ENCODE measurements at regions not wholly inside any gene's neighbourhood (a gene's known extent, or its start where the extent isn't known, plus 50 kb on each side); places are given as distances from the start of the nearest gene placed in this dataset.

DNA sequence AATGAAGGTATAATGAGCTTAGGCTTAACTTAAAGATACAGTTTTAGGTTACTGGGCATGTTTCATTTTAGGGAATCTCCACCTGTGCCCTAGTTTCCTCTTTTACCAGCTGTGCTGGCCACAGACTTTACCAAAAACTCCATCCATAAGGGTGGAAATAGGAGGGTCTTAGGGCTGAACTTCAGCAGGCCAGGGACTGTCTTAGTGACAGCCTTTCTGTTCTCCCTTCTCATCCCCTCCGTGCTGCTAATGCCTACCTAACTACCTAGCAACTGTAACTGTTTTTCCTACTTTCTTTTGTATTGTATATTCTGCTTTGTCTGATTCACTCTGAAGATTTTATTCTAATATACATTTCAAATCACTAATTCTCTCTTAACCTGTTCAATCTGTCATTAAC is 1375.3 kb downstream of the PCDH18 start:
- Histone ChIP-seq H4K20me1 (ENCODE audit: control insufficient read depth, insufficient read depth) (no peaks in the 10 kb centered on the region), H3K79me2 (ENCODE audit: control insufficient read depth, insufficient read depth, low read length) (no peaks in the 10 kb centered on the region), H3K4me1 (ENCODE audit: control insufficient read depth, insufficient read depth, low read length) (no peaks in the 10 kb centered on the region), H3K9ac (ENCODE audit: control insufficient read depth, insufficient read depth, low read length) (no peak overlapping the region), H3K27me3 (replicated peaks in 1 of 2; ENCODE audit: control insufficient read depth in 2 of 2, insufficient read depth in 2 of 2, low read length in 1 of 2) (no peaks in the 10 kb centered on the region), H3K27ac (ENCODE audit: control insufficient read depth, insufficient read depth) (no peak overlapping the region), H3K36me3 (ENCODE audit: control insufficient read depth in 2 of 2, insufficient read depth in 2 of 2, low read length in 1 of 2) (no peaks in the 10 kb centered on the region), H3K9me3 (replicated peaks; ENCODE audit: control insufficient read depth, insufficient read depth, low read length) (no peaks in the 10 kb centered on the region), H2AFZ (ENCODE audit: control insufficient read depth, low read depth, low read length) (no peak overlapping the region), H3K4me2 (ENCODE audit: control insufficient read depth, insufficient read depth) (no peak overlapping the region), H3K4me3 (no peak overlapping the region)
- ChIA-PET CTCF (no interaction called here), SMC1A (ENCODE audit: uncharacterized antibody, unreplicated experiment) (interaction anchor here (0.8 kb wide), 1 partner anchor 19 kb away, joined by 3 read pairs; no protein-coding TSS in a partner anchor), POLR2A (no interaction called here), RAD21 (ENCODE audit: unreplicated experiment) (no interaction called here)
- no peak for DNase-seq (ENCODE audit: low read depth, low spot score)
- in situ Hi-C loops (cut with MboI) = no loop called here
- intact Hi-C loops (cut with micrococcal nuclease; ENCODE audit: unreplicated experiment) = no loop called here
- no TSS peak for BruUV-seq (replicated peaks)
- WGBS (ENCODE audit: insufficient coverage, insufficient replicate concordance, low lambda C conversion rate, missing lambda C conversion rate) = 0% methylated on average over 1 of the region's 1 CpG
- TF ChIP-seq, protein P1, sequence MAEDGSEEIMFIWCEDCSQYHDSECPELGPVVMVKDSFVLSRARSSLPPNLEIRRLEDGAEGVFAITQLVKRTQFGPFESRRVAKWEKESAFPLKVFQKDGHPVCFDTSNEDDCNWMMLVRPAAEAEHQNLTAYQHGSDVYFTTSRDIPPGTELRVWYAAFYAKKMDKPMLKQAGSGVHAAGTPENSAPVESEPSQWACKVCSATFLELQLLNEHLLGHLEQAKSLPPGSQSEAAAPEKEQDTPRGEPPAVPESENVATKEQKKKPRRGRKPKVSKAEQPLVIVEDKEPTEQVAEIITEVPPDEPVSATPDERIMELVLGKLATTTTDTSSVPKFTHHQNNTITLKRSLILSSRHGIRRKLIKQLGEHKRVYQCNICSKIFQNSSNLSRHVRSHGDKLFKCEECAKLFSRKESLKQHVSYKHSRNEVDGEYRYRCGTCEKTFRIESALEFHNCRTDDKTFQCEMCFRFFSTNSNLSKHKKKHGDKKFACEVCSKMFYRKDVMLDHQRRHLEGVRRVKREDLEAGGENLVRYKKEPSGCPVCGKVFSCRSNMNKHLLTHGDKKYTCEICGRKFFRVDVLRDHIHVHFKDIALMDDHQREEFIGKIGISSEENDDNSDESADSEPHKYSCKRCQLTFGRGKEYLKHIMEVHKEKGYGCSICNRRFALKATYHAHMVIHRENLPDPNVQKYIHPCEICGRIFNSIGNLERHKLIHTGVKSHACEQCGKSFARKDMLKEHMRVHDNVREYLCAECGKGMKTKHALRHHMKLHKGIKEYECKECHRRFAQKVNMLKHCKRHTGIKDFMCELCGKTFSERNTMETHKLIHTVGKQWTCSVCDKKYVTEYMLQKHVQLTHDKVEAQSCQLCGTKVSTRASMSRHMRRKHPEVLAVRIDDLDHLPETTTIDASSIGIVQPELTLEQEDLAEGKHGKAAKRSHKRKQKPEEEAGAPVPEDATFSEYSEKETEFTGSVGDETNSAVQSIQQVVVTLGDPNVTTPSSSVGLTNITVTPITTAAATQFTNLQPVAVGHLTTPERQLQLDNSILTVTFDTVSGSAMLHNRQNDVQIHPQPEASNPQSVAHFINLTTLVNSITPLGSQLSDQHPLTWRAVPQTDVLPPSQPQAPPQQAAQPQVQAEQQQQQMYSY (CRISPR knock-in tag; IDR thresholded peaks at IDR 0.05) = no peak
- no peak for TF ChIP-seq STAT1 (conservative IDR thresholded peaks at IDR 0.05)
- no peak for TF ChIP-seq SRF (IDR thresholded peaks at IDR 0.05; ENCODE audit: low read depth in 2 of 2, low read length in 2 of 2)
- no peak for TF ChIP-seq MTA3 (IDR thresholded peaks at IDR 0.05; ENCODE audit: borderline replicate concordance, low read length)
- no peak for TF ChIP-seq NFYA (IDR thresholded peaks at IDR 0.05; ENCODE audit: borderline replicate concordance, low read depth, low read length)
- TF ChIP-seq SMAD5 (IDR thresholded peaks at IDR 0.05; ENCODE audit: low read depth) = no peak
- TF ChIP-seq ZZZ3 (IDR thresholded peaks at IDR 0.05; ENCODE audit: control insufficient read depth, insufficient read length, low read depth) = no peak
- ATAC-seq = peak; percentile 20; the same call in 1 of the 3 replicates
- FAIRE-seq = no peak
